GM12864 (cell line): ENCODE measurements at regions not wholly inside any gene's neighbourhood (a gene's known extent, or its start where the extent isn't known, plus 50 kb on each side); places are given as distances from the start of the nearest gene placed in this dataset.

Experiments used
- DNase-seq: peaks from one replicate; pipeline ENCODE4 v3.0.0-alpha.2; 2011; ENCODE audit warnings: low read depth
- H3K4me3 ChIP-seq: 2 replicates; pipeline ENCODE4 v1.5.1; 2011; ENCODE audit warnings: mild to moderate bottlenecking, low read depth, low read length, control low read depth
- CTCF ChIP-seq: IDR thresholded peaks from 2 replicates; pipeline ENCODE4 v1.5.1; 2011; ENCODE audit warnings: low read depth, mild to moderate bottlenecking, moderate library complexity, low read length, control low read depth, inconsistent platforms; ENCODE audit errors: missing control alignments

GRCh38 chr13:22138947-22139346 is 468.1 kb downstream of the FGF9 start:
- no peak overlapping the region for H3K4me3 ChIP-seq
- TF ChIP-seq CTCF, result no peak
- DNase-seq, result no peak

- no peak for DNase-seq
- TF ChIP-seq CTCF, result no peak
- H3K4me3 ChIP-seq, result no peak overlapping the region
These were observed 470.8 kb downstream of the FGF9 start for GRCh38 chr13:22141716-22142115.

GRCh38 chr13:22143671-22144070 is 472.8 kb downstream of the FGF9 start:
- no peak for DNase-seq
- H3K4me3 ChIP-seq, result no peak overlapping the region
- no peak for TF ChIP-seq CTCF

- DNase-seq, result no peak
- no peak overlapping the region for H3K4me3 ChIP-seq
- no peak for TF ChIP-seq CTCF
These were observed 473.9 kb downstream of the FGF9 start for GRCh38 chr13:22144806-22145205.

- no peak for TF ChIP-seq CTCF
- H3K4me3 ChIP-seq, result no peak overlapping the region
- no peak for DNase-seq
These were observed 477.3 kb downstream of the FGF9 start for GRCh38 chr13:22148187-22148586.

- no peak overlapping the region for H3K4me3 ChIP-seq
- TF ChIP-seq CTCF, result no peak
- no peak for DNase-seq
These were observed 481.9 kb downstream of the FGF9 start for GRCh38 chr13:22152751-22153150.

- no peak for DNase-seq
- no peak overlapping the region for H3K4me3 ChIP-seq
- no peak for TF ChIP-seq CTCF
These were observed 483.2 kb downstream of the FGF9 start for GRCh38 chr13:22154041-22154440.
